HepG2 (cell line): ENCODE measurements at regions not wholly inside any gene's neighbourhood (a gene's known extent, or its start where the extent isn't known, plus 50 kb on each side); places are given as distances from the start of the nearest gene placed in this dataset.

Experiments used
- ATAC-seq: fragments of 200-7000 bp; cut with Tn5 transposase; 3 replicates; pipeline ENCODE4 v1.9.1; 2020; ENCODE audit warnings: mild to moderate bottlenecking, moderate library complexity
- BruUV-seq: library from RNA; stranded (reverse); fragments of 400-500 nt; replicated peaks from 2 replicates; lab custom pipeline; 2021; lab: Mats Ljungman, UMichigan
- CTCF ChIA-PET: fragments of 300-600 bp; formaldehyde crosslinking; extraction: SDS; loops from one replicate; lab custom pipeline; 2021; ENCODE audit warnings: low total read pairs, inconsistent platforms, low intra/inter-chr PET ratio; lab: Yijun Ruan, JAX
- POLR2A ChIA-PET: fragments of 350-600 bp; sonication (Branson Sonifier 250); formaldehyde crosslinking; loops from one replicate; lab custom pipeline; 2020; ENCODE audit warnings: antibody characterized with exemption, inconsistent platforms; lab: Yijun Ruan, JAX
- DNase-seq: peaks from one replicate; pipeline ENCODE4 v3.0.0-alpha.2; 2015; ENCODE audit warnings: low spot score
- FAIRE-seq: peaks from 3 replicates; lab custom pipeline; 2011; peaks lifted over from hg19 to GRCh38; lab: Jason Lieb, UNC
- H2AFZ ChIP-seq: one replicate; pipeline ENCODE4 v1.6.1; 2011; ENCODE audit warnings: low read length, inconsistent platforms
- H3K27ac ChIP-seq: fragments of 300-600 bp; 3 replicates; pipeline ENCODE4 v1.8.0; 2011; ENCODE audit warnings: mixed run types, mild to moderate bottlenecking, mixed read lengths, low read length, inconsistent platforms; ENCODE audit not compliant: insufficient read depth; ENCODE audit errors: extremely low read length
- H3K27me3 ChIP-seq, 2 experiments: fragments of 200-600 bp in 1 of 2; 2 replicates in 1 of 2; 3 replicates in 1 of 2; pipeline versions ENCODE4 v1.6.0 to v1.8.0; 2011; ENCODE audit warnings: low read length in 2 of 2, mild to moderate bottlenecking in 2 of 2, moderate library complexity in 2 of 2, inconsistent platforms in 1 of 2; ENCODE audit not compliant: insufficient read depth in 2 of 2, control insufficient read depth in 1 of 2
- H3K36me3 ChIP-seq, 2 experiments: fragments of 200-600 bp in 1 of 2; replicated peaks in 1 of 2; 2 replicates in 1 of 2; 3 replicates in 1 of 2; pipeline versions ENCODE4 v1.5.1 to v1.8.0; 2011; ENCODE audit warnings: low read length in 2 of 2, inconsistent platforms in 1 of 2; ENCODE audit not compliant: insufficient read depth in 2 of 2, control insufficient read depth in 1 of 2
- H3K4me1 ChIP-seq: 2 replicates; pipeline ENCODE4 v1.5.1; 2012; ENCODE audit warnings: low read length, inconsistent platforms; ENCODE audit not compliant: insufficient read depth
- H3K4me2 ChIP-seq: 2 replicates; pipeline ENCODE4 v1.6.0; 2011; ENCODE audit warnings: low read depth, low read length, inconsistent platforms
- H3K4me3 ChIP-seq, 3 experiments: fragments of 200-600 bp in 1 of 3; sonication (generic), shearing (Covaris generic) in 1 of 3; replicated peaks in 1 of 3; 2 replicates each; pipeline ENCODE4 v1.5.1; 2011 to 2016; ENCODE audit warnings: low read length in 3 of 3, inconsistent platforms in 2 of 3, low read depth in 2 of 3, mild to moderate bottlenecking in 2 of 3, control low read depth in 1 of 3, mixed read lengths in 1 of 3; ENCODE audit not compliant: insufficient read depth in 1 of 3
- H3K79me2 ChIP-seq: one replicate; pipeline ENCODE4 v1.6.1; 2011; ENCODE audit warnings: low read length, inconsistent platforms; ENCODE audit not compliant: insufficient read depth
- H3K9ac ChIP-seq: 2 replicates; pipeline ENCODE4 v1.6.0; 2011; ENCODE audit warnings: mild to moderate bottlenecking, low read depth, low read length, inconsistent platforms; ENCODE audit not compliant: insufficient read depth
- H3K9me3 ChIP-seq: 2 replicates; pipeline ENCODE4 v1.5.1; 2012; ENCODE audit warnings: mild to moderate bottlenecking, low read length
- H4K20me1 ChIP-seq: 2 replicates; pipeline ENCODE4 v1.6.0; 2011; ENCODE audit warnings: inconsistent platforms, mild to moderate bottlenecking, low read length, moderate library complexity; ENCODE audit not compliant: insufficient read depth
- ARNTL ChIP-seq: sonication (generic); formaldehyde crosslinking; IDR thresholded peaks from 2 replicates; pipeline ENCODE4 v1.4.0; 2020; ENCODE audit warnings: mild to moderate bottlenecking, missing genetic modification reagents
- FOSL2 ChIP-seq: sonication (generic); formaldehyde crosslinking; IDR thresholded peaks from 2 replicates; pipeline ENCODE4 v1.4.0; 2020; ENCODE audit warnings: missing genetic modification reagents
- NFIC ChIP-seq: IDR thresholded peaks from 2 replicates; pipeline ENCODE4 v1.6.1; 2012; ENCODE audit warnings: mild to moderate bottlenecking, low read length, inconsistent platforms
- NR2F6 ChIP-seq, 2 experiments: IDR thresholded peaks; 2 replicates each; pipeline ENCODE4 v1.6.1; 2016; ENCODE audit warnings: antibody characterized with exemption in 1 of 2, mild to moderate bottlenecking in 1 of 2
- RCOR2 ChIP-seq: IDR thresholded peaks from 2 replicates; pipeline ENCODE4 v1.6.1; 2016; ENCODE audit warnings: missing biosample characterization, missing genetic modification reagents
- ZNF652 ChIP-seq: IDR thresholded peaks from 2 replicates; pipeline ENCODE4 v1.6.1; 2016; ENCODE audit warnings: low read depth, borderline replicate concordance
- ZNF770 ChIP-seq: sonication (generic); formaldehyde crosslinking; IDR thresholded peaks from 2 replicates; pipeline ENCODE4 v1.5.0; 2020; ENCODE audit warnings: mild to moderate bottlenecking, missing genetic modification reagents
- whole genome bisulfite sequencing: methylation state at CpG from one replicate; pipeline ENCODE4 v1.1.6; 2017; ENCODE audit warnings: low lambda C conversion rate; 5-methylcytosine and 5-hydroxymethylcytosine counted together
- in situ Hi-C: cut with HindIII; loops from 2 replicates; pipeline ENCODE4 v1.10.0; 2017; ENCODE audit warnings: low pct_unique_long_range_greater_than_20kb; ENCODE audit not compliant: extremely low pct_ligation_motif_present
- intact Hi-C: fragments of 100-400 bp; cut with micrococcal nuclease; formaldehyde crosslinking; loops from one replicate; pipeline ENCODE4 v1.10.0; 2022; ENCODE audit not compliant: unreplicated experiment

DNA sequence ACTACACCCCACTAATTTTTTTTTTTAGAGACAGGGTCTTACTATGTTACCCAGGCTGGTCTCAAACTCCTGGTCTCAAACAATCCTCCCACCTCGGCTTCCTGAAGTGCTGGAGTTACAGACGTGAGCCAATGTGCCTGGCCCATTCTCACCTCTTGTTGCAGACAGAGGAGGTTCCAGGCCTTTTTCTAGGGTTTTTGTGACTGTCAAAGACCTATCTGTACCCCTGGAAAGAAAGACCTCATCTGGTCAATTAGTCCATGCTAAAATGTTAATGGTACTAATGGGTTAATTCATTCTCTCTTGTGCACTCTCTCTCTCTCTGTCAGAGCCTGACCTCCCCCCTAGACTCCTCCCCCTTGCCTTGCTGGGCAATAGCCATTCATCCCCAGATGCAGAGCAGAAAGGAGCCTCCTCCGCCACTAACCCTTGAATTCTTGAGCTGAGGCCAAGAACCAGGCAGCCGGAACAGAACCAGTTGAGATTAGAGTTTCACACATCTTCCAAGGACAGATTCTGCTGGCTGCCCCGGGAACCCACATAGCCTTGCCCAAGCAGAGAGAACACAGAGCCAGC, 209.7 kb downstream of the SKIDA1 start:
- Histone ChIP-seq H4K20me1 (no peaks in the 10 kb centered on the region), H3K4me1 (peaks cover 26% of the 10 kb centered on the region), H3K4me2 (no peak overlapping the region; the same call in 1 of the 2 replicates), H3K27me3 (peaks cover 0 to 21% of the 10 kb centered on the region in 2 experiments; a peak in 2 of 5 replicates), H3K9ac (no peak overlapping the region), H3K4me3 (no peak overlapping the region), H2AFZ (no peak overlapping the region), H3K27ac (no peak overlapping the region), H3K36me3 (no peaks in the 10 kb centered on the region), H3K9me3 (no peaks in the 10 kb centered on the region), H3K79me2 (no peaks in the 10 kb centered on the region)
- DNase-seq (peak; percentile 23), ATAC-seq (peak; percentile 55), FAIRE-seq (no peak)
- no TSS peak for BruUV-seq
- TF ChIP-seq ARNTL (CRISPR knock-in tag) (no peak), NR2F6 (IDR thresholded peaks at IDR 0.05) (0 out of 2 replicates have a peak, but pooled peaks have one; percentile 21), NR2F6 (CRISPR knock-in tag; IDR thresholded peaks at IDR 0.05) (no peak), ZNF652 (CRISPR knock-in tag) (peak; percentile 88)
- ChIA-PET POLR2A (no interaction called here), CTCF (no interaction called here)
- intact Hi-C loops = no loop called here
- WGBS = 3% methylated on average over 4 of the region's 5 CpGs
- in situ Hi-C loops = no loop called here

DNA sequence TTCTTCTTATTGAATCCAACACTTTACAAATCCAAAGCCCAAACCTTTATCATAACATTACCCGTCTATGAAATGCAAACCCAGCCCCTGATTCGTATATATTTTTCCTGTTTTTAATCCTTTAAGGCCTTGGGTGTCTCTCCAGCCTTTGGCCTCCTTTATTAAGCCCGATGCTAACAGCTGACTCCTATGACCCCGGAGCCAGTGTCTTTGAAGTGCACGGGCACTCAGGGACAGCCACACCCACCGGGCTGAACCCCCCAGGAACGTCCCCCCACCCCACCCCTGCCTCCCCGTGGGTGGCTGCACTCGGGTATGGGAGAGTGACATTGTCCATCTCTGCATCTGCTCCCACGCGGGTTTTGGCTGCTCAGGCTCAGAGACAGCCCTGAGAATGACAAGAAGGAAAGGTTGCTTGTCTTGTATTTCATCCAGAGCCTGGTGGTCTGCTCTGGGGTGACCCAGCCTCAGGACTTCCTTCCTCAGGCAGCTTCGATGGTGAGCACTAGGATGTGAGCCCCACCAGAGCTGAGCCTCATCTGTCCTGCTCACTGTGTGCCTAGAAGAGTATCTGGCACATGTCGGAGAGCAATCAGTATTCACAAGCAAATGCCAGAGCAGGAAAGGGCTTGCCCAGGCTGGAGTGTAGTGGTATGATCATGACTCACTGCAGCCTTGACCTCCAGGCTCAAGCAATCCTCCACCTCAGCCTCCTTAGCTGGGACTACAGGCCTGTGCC, 210.4 kb downstream of the SKIDA1 start:
- FAIRE-seq (no peak), ATAC-seq (peak; percentile 61)
- CTCF ChIA-PET = no interaction called here

More for the DNA sequence above, 210.4 kb downstream of the SKIDA1 start:
- H3K4me1 ChIP-seq = peaks cover 26% of the 10 kb centered on the region
- H3K4me2 ChIP-seq = peak overlapping the region; percentile 42; the same call in 1 of the 2 replicates
- no peak overlapping the region; a peak in 1 of 6 replicates for H3K4me3 ChIP-seq
- under 1% methylated on average over 11 of the region's 13 CpGs for WGBS
- POLR2A ChIA-PET = no interaction called here
- H3K79me2 ChIP-seq = no peaks in the 10 kb centered on the region
- DNase-seq = peak; percentile 32
- no peak overlapping the region for H3K27ac ChIP-seq
- BruUV-seq = no TSS peak
- H3K9me3 ChIP-seq = no peaks in the 10 kb centered on the region
- in situ Hi-C loops (no loop called here), intact Hi-C loops (no loop called here)
- H2AFZ ChIP-seq = no peak overlapping the region
- H3K9ac ChIP-seq = no peak overlapping the region
- H4K20me1 ChIP-seq = no peaks in the 10 kb centered on the region
- peaks cover 0 to 21% of the 10 kb centered on the region in 2 experiments; a peak in 2 of 5 replicates for H3K27me3 ChIP-seq
- no peaks in the 10 kb centered on the region for H3K36me3 ChIP-seq
- TF ChIP-seq RCOR2 (CRISPR knock-in tag) (no peak), ZNF770 (CRISPR knock-in tag) (peak; percentile 45; the same call in 1 of the 2 replicates), NFIC (no peak), FOSL2 (peak; percentile 82)
